Neuronal stem cell (in vitro differentiated cells): ENCODE measurements at regions not wholly inside any gene's neighbourhood (a gene's known extent, or its start where the extent isn't known, plus 50 kb on each side); places are given as distances from the start of the nearest gene placed in this dataset.
"Not testable (repeated sequence)": the region's sequence is repeated elsewhere in the genome, so short reads cannot be mapped to it uniquely, and the experiment has no call there.

Experiments used
- DNase-seq: peaks from one replicate; pipeline ENCODE4 v3.0.0-alpha.2; 2013; ENCODE audit warnings: low spot score
- H2AFZ ChIP-seq: one replicate; pipeline ENCODE4 v1.6.1; 2013; ENCODE audit warnings: mild to moderate bottlenecking, low read length, inconsistent platforms
- H2AK5ac ChIP-seq: 2 replicates; pipeline ENCODE4 v1.6.1; 2013; ENCODE audit warnings: low read depth, mild to moderate bottlenecking, inconsistent platforms, low read length, moderate library complexity, mixed read lengths
- H2BK120ac ChIP-seq: 2 replicates; pipeline ENCODE4 v1.6.1; 2013; ENCODE audit warnings: low read depth, mild to moderate bottlenecking, inconsistent platforms, low read length, moderate library complexity, mixed read lengths
- H2BK12ac ChIP-seq: one replicate; pipeline ENCODE4 v1.6.1; 2013; ENCODE audit warnings: low read length, inconsistent platforms
- H2BK15ac ChIP-seq: 2 replicates; pipeline ENCODE4 v1.6.1; 2013; ENCODE audit warnings: mild to moderate bottlenecking, low read length, inconsistent platforms, mixed read lengths
- H2BK5ac ChIP-seq: one replicate; pipeline ENCODE4 v1.6.1; 2013; ENCODE audit warnings: inconsistent platforms, mild to moderate bottlenecking, low read length, moderate library complexity
- H3K14ac ChIP-seq: one replicate; pipeline ENCODE4 v1.6.1; 2013; ENCODE audit warnings: low read length, inconsistent platforms
- H3K18ac ChIP-seq: 2 replicates; pipeline ENCODE4 v1.6.1; 2013; ENCODE audit warnings: low read length, inconsistent platforms
- H3K23ac ChIP-seq: 2 replicates; pipeline ENCODE4 v1.6.1; 2013; ENCODE audit warnings: low read depth, mild to moderate bottlenecking, mixed read lengths, low read length, inconsistent platforms; ENCODE audit not compliant: poor library complexity
- H3K27ac ChIP-seq: replicated peaks from 3 replicates; pipeline ENCODE4 v1.5.1; 2013; ENCODE audit warnings: low read length, inconsistent platforms
- H3K27me3 ChIP-seq, 3 experiments: 2 replicates each; pipeline ENCODE4 v1.6.1; 2013; ENCODE audit warnings: low read length in 3 of 3, mild to moderate bottlenecking in 2 of 3, inconsistent platforms in 1 of 3, low read depth in 1 of 3, mixed read lengths in 1 of 3, moderate library complexity in 1 of 3; ENCODE audit not compliant: control insufficient read depth in 3 of 3, insufficient read depth in 3 of 3
- H3K36me3 ChIP-seq, 2 donors: replicated peaks in 1 of 2; 2 replicates each; pipeline ENCODE4 v1.6.1; 2013; ENCODE audit warnings: low read length in 2 of 2; ENCODE audit not compliant: control insufficient read depth in 2 of 2, insufficient read depth in 2 of 2
- H3K4ac ChIP-seq: 2 replicates; pipeline ENCODE4 v1.6.1; 2013; ENCODE audit warnings: inconsistent platforms, mild to moderate bottlenecking, low read length, moderate library complexity
- H3K4me1 ChIP-seq, 2 donors: 1 replicate in 1 of 2; 2 replicates in 1 of 2; pipeline ENCODE4 v1.6.1; 2013; ENCODE audit warnings: low read length in 2 of 2, low read depth in 1 of 2; ENCODE audit not compliant: control insufficient read depth in 2 of 2, insufficient read depth in 1 of 2
- H3K4me2 ChIP-seq: one replicate; pipeline ENCODE4 v1.6.1; 2013; ENCODE audit warnings: mild to moderate bottlenecking, low read length, inconsistent platforms; ENCODE audit not compliant: insufficient read depth, poor library complexity, severe bottlenecking
- H3K4me3 ChIP-seq, 2 donors: 2 replicates each; pipeline ENCODE4 v1.5.1; 2013; ENCODE audit warnings: low read length in 2 of 2, mild to moderate bottlenecking in 2 of 2, inconsistent platforms in 1 of 2, moderate library complexity in 1 of 2
- H3K79me1 ChIP-seq: one replicate; pipeline ENCODE4 v1.6.1; 2013; ENCODE audit warnings: low read depth, mild to moderate bottlenecking, inconsistent platforms, low read length, moderate library complexity
- H3K9ac ChIP-seq: one replicate; pipeline ENCODE4 v1.6.1; 2013; ENCODE audit warnings: mild to moderate bottlenecking, low read depth, low read length, inconsistent platforms; ENCODE audit not compliant: poor library complexity
- H3K9me3 ChIP-seq, 2 donors: replicated peaks in 1 of 2; 2 replicates each; pipeline versions ENCODE3 to v1.6.1; 2013; ENCODE audit warnings: low read length in 2 of 2, mild to moderate bottlenecking in 2 of 2, inconsistent platforms in 1 of 2, low read depth in 1 of 2, mixed read lengths in 1 of 2, moderate library complexity in 1 of 2; ENCODE audit not compliant: control insufficient read depth in 2 of 2, insufficient read depth in 1 of 2
- H4K8ac ChIP-seq: one replicate; pipeline ENCODE4 v1.6.1; 2013; ENCODE audit warnings: low read depth, mild to moderate bottlenecking, inconsistent platforms, low read length, moderate library complexity
- H4K91ac ChIP-seq: one replicate; pipeline ENCODE4 v1.6.1; 2013; ENCODE audit warnings: low read length, low read depth, mild to moderate bottlenecking, inconsistent platforms; ENCODE audit not compliant: poor library complexity
- WGBS, 2 donors: extraction: QIAGEN DNeasy Blood & Tissue Kit; methylation state at CpG; one replicate each; pipeline ENCODE4 v1.1.7; 2013; ENCODE audit warnings: missing lambda C conversion rate in 2 of 2, mixed read lengths in 1 of 2; ENCODE audit not compliant: insufficient read length in 2 of 2, insufficient replicate concordance in 1 of 2; ENCODE audit errors: extremely low coverage in 2 of 2; 5-methylcytosine and 5-hydroxymethylcytosine counted together

DNA sequence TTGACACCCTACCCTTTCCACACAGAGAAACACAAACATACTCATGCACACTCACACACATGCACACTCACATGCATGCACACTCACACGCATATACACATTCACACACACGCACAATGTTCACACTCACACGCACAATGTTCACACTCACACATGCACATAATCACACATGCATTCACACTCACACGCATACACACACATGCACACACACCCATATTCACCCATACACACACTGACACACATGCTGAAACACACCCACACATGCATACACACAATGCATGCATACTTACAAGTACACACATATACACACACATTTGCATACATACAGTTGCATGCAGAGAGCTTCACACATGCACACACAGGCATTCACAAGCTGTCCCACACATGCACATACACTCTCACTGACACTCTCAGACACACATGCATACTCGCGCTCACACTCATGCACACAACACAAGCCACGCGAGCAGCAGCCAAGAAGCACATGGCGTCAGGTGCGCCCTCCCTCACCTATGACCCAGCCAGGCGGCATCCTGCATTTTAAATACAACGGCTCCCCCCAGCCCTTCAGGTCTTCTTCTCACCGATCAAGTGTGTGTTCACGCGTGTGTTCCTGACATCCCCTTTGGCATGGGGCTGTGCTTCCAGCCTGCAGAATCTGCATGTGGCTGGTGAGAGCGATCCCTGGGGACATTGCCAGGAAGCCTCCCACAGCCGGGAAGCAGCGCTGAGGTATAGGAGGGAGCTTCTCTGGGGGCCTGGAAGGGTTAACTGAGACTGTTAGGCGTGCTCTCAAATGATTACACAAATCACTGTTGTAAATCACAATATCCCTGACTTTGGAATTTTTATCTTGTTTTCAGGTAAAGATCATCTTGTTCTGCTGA is 195.1 kb downstream of the RTP5 start:
- H4K8ac ChIP-seq = no peak overlapping the region
- WGBS, 2 donors = no CpG with 5 or more reads among the region's 19 CpGs
- no peak overlapping the region for H2BK120ac ChIP-seq
- no peak overlapping the region for H2BK15ac ChIP-seq
- no peak overlapping the region for H3K27ac ChIP-seq
- no peaks in the 10 kb centered on the region for H3K36me3 ChIP-seq
- H3K27me3 ChIP-seq = peaks cover 0 to 16% (median 0%) of the 10 kb centered on the region in 3 experiments
- no peak overlapping the region for H2BK12ac ChIP-seq
- no peak overlapping the region for H3K18ac ChIP-seq
- no peak overlapping the region for H3K14ac ChIP-seq
- H3K4me3 ChIP-seq = peak overlapping the region in 1 of 2 donors; percentile 64
- no peak overlapping the region for H3K4me2 ChIP-seq
- no peak overlapping the region for H2BK5ac ChIP-seq
- peaks cover 5 to 6% of the 10 kb centered on the region in 2 donors for H3K9me3 ChIP-seq
- H4K91ac ChIP-seq = no peak overlapping the region
- H3K9ac ChIP-seq = no peak overlapping the region
- no peak overlapping the region for H3K4ac ChIP-seq
- H3K4me1 ChIP-seq = peaks cover 3 to 4% of the 10 kb centered on the region in 2 donors
- H3K79me1 ChIP-seq = no peaks in the 10 kb centered on the region
- no peak for DNase-seq
- H3K23ac ChIP-seq = peak overlapping the region; percentile 38
- H2AK5ac ChIP-seq = no peak overlapping the region
- H2AFZ ChIP-seq = no peak overlapping the region

- H4K91ac ChIP-seq = no peak overlapping the region
- no peak overlapping the region for H2AFZ ChIP-seq
Measured at GRCh38 chr2:242065426-242065825, 195.9 kb downstream of the RTP5 start.

DNA sequence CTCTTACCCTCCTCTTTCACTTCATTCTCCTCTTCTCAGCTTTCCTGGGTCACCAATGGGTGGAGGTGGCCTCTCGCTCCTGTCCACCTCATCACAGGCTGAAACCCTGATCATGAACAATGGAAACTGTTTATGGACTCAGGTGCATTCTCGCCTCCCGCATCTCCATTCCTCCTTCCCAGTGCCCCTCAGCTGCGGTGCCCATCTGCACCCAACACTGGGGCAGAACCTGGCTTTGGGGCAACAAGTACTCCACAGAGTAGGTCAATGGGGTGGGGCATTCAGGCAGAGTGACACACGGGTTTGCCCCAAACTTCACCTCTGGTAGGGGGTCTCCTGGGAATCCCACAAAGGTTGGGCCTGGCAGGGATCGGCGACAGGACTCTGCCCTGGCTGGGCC is 199.5 kb downstream of the RTP5 start:
- Histone ChIP-seq H3K79me1 (no peaks in the 10 kb centered on the region), H3K9me3 (peaks cover 0 to 4% of the 10 kb centered on the region in 2 donors), H2BK12ac (no peak overlapping the region), H3K4me1 (peaks cover 2% of the 10 kb centered on the region in 2 donors), H3K27me3 (peaks cover 0 to 21% (median 0%) of the 10 kb centered on the region in 3 experiments), H3K27ac (no peak overlapping the region), H3K18ac (no peak overlapping the region), H3K23ac (no peak overlapping the region), H4K91ac (no peak overlapping the region), H3K9ac (no peak overlapping the region), H4K8ac (peak overlapping the region; percentile 48), H2AFZ (no peak overlapping the region), H3K4ac (no peak overlapping the region), H3K36me3 (no peaks in the 10 kb centered on the region), H2AK5ac (no peak overlapping the region), H3K14ac (no peak overlapping the region), H3K4me2 (no peak overlapping the region), H2BK5ac (no peak overlapping the region), H2BK15ac (no peak overlapping the region), H2BK120ac (no peak overlapping the region), H3K4me3 (no peak overlapping the region)
- DNase-seq = no peak
- WGBS, 2 donors = no CpG with 5 or more reads among the region's 7 CpGs

More at GRCh38 chr2:242065426-242065825, 195.9 kb downstream of the RTP5 start:
- no peak overlapping the region for H2AK5ac ChIP-seq
- no peak overlapping the region for H3K14ac ChIP-seq
- H2BK120ac ChIP-seq = no peak overlapping the region
- H2BK5ac ChIP-seq = no peak overlapping the region
- no CpG with 5 or more reads among the region's 11 CpGs for WGBS, 2 donors
- no peaks in the 10 kb centered on the region for H3K79me1 ChIP-seq
- H3K36me3 ChIP-seq = no peaks in the 10 kb centered on the region
- peaks cover 2 to 5% of the 10 kb centered on the region in 2 donors for H3K9me3 ChIP-seq
- no peak overlapping the region for H3K4me2 ChIP-seq
- H3K9ac ChIP-seq = no peak overlapping the region
- peaks cover 0 to 15% (median 0%) of the 10 kb centered on the region in 3 experiments for H3K27me3 ChIP-seq
- peaks cover 4 to 5% of the 10 kb centered on the region in 2 donors for H3K4me1 ChIP-seq
- H2BK15ac ChIP-seq = no peak overlapping the region
- no peak for DNase-seq
- H3K27ac ChIP-seq = no peak overlapping the region
- no peak overlapping the region for H3K23ac ChIP-seq
- no peak overlapping the region for H3K18ac ChIP-seq
- no peak overlapping the region for H3K4me3 ChIP-seq
- no peak overlapping the region for H4K8ac ChIP-seq
- no peak overlapping the region for H2BK12ac ChIP-seq
- no peak overlapping the region for H3K4ac ChIP-seq

DNA sequence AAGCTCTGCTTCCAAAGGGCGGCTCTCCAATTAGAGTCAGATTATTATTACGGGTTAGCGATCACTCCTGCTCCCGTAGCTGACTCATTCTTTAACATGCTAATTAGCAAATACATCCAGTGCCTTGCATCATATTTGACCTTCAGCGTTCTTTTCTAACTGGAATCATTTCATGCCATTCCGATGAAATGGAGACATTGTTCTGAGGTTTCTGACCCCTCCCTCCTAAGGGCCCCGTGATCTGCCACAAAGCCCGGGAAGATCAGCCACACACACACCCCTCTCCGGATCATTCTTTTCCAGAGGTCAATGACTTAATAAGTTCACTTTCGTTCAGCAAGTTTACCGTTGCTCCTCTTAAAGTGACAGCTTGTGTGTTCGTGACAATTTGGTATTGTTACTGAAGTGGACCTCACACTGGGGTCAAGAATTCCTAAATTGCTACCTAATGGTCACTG is 200.4 kb downstream of the RTP5 start:
- not testable (repeated sequence) for H2AK5ac ChIP-seq, H2BK15ac ChIP-seq, H3K23ac ChIP-seq, H3K27ac ChIP-seq, H3K4me1 ChIP-seq, H3K14ac ChIP-seq, H3K36me3 ChIP-seq, H2BK12ac ChIP-seq, H4K8ac ChIP-seq, H4K91ac ChIP-seq, H3K18ac ChIP-seq, H2BK5ac ChIP-seq, H3K4me2 ChIP-seq, H2BK120ac ChIP-seq, DNase-seq, H3K79me1 ChIP-seq, H2AFZ ChIP-seq, H3K4ac ChIP-seq, H3K9me3 ChIP-seq, H3K9ac ChIP-seq, H3K4me3 ChIP-seq
- peaks cover 0 to 26% (median 0%) of the 10 kb centered on the region in 3 experiments for H3K27me3 ChIP-seq
- no CpG with 5 or more reads among the region's 12 CpGs for WGBS, 2 donors
